Panc1 (cell line): ENCODE measurements at regions not wholly inside any gene's neighbourhood (a gene's known extent, or its start where the extent isn't known, plus 50 kb on each side); places are given as distances from the start of the nearest gene placed in this dataset.

Experiments
- POLR2AphosphoS5 ChIP-seq: IDR thresholded peaks from 2 replicates; pipeline ENCODE4 v1.6.1; 2012; ENCODE audit warnings: mild to moderate bottlenecking, low read depth, low read length, moderate library complexity
- TCF7L2 ChIP-seq: IDR thresholded peaks from 2 replicates; pipeline ENCODE4 v1.6.1; 2011; ENCODE audit warnings: mild to moderate bottlenecking, low read depth, low read length, inconsistent platforms
- TF ChIP-seq, protein P1 (sequence below): fragments of 450-650 bp; IDR thresholded peaks from 2 replicates; pipeline ENCODE4 v1.5.1; 2017; ENCODE audit warnings: mild to moderate bottlenecking
- TF ChIP-seq, protein P2 (sequence below), 2 experiments: IDR thresholded peaks; 2 replicates each; pipeline ENCODE4 v1.6.1; 2011 to 2012; ENCODE audit warnings: low read depth in 2 of 2, control low read depth in 1 of 2, low read length in 1 of 2, mild to moderate bottlenecking in 1 of 2, moderate library complexity in 1 of 2; ENCODE audit not compliant: insufficient read depth in 1 of 2

DNA sequence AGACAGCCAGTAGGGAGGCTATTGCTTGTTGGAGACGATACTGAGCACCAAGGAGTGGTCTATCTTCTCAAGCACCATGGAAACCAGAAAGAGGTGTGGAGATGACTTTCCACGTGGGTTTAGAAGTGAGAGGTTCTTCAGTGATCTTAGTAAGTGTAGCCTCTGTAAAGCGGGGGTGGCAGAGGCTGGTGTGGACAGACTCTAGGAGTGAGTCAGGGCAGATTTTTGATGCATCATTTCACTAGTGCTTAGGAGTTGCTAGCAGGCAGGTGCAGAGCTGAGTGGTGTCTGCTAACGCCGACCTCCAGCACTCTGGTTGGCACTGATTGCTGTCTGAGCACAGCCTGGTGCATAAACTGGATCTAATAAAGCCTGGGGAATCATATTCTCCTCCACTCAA, 78.4 kb upstream of the ADO start:
- TF ChIP-seq, protein P1, sequence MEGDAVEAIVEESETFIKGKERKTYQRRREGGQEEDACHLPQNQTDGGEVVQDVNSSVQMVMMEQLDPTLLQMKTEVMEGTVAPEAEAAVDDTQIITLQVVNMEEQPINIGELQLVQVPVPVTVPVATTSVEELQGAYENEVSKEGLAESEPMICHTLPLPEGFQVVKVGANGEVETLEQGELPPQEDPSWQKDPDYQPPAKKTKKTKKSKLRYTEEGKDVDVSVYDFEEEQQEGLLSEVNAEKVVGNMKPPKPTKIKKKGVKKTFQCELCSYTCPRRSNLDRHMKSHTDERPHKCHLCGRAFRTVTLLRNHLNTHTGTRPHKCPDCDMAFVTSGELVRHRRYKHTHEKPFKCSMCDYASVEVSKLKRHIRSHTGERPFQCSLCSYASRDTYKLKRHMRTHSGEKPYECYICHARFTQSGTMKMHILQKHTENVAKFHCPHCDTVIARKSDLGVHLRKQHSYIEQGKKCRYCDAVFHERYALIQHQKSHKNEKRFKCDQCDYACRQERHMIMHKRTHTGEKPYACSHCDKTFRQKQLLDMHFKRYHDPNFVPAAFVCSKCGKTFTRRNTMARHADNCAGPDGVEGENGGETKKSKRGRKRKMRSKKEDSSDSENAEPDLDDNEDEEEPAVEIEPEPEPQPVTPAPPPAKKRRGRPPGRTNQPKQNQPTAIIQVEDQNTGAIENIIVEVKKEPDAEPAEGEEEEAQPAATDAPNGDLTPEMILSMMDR, result no peak
- TF ChIP-seq, protein P2, sequence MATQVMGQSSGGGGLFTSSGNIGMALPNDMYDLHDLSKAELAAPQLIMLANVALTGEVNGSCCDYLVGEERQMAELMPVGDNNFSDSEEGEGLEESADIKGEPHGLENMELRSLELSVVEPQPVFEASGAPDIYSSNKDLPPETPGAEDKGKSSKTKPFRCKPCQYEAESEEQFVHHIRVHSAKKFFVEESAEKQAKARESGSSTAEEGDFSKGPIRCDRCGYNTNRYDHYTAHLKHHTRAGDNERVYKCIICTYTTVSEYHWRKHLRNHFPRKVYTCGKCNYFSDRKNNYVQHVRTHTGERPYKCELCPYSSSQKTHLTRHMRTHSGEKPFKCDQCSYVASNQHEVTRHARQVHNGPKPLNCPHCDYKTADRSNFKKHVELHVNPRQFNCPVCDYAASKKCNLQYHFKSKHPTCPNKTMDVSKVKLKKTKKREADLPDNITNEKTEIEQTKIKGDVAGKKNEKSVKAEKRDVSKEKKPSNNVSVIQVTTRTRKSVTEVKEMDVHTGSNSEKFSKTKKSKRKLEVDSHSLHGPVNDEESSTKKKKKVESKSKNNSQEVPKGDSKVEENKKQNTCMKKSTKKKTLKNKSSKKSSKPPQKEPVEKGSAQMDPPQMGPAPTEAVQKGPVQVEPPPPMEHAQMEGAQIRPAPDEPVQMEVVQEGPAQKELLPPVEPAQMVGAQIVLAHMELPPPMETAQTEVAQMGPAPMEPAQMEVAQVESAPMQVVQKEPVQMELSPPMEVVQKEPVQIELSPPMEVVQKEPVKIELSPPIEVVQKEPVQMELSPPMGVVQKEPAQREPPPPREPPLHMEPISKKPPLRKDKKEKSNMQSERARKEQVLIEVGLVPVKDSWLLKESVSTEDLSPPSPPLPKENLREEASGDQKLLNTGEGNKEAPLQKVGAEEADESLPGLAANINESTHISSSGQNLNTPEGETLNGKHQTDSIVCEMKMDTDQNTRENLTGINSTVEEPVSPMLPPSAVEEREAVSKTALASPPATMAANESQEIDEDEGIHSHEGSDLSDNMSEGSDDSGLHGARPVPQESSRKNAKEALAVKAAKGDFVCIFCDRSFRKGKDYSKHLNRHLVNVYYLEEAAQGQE (IDR thresholded peaks at IDR 0.05; ENCODE audit: insufficient read depth in 1 of 2, low read depth in 2 of 2, low read length in 1 of 2), result no peak
- TF ChIP-seq POLR2AphosphoS5 (no peak), TCF7L2 (no peak)
